ENCODE measurements at regions not wholly inside any gene's neighbourhood (a gene's known extent, or its start where the extent isn't known, plus 50 kb on each side); places are given as distances from the start of the nearest gene placed in this dataset.

DNA sequence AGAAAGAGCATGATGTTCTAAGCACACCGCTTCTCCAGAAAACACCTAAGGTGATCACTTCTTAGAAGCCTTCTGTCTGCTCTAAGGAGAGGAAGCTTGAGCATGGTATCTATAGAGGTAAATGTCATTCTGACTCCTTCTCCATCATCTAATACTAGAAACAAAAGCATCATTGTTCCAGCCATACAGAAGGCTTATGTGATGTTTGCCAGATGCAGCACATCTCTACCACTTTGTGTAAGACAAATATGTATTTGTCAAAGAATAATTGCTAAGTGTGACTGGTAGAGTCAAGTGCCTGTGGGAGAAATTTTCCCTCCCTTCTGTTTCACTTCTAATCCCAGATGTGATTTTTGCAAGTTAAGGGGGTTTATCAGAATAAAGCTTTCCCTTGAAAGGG is 217.1 kb downstream of the HS3ST3A1 start:
- TF ChIP-seq, protein P1, sequence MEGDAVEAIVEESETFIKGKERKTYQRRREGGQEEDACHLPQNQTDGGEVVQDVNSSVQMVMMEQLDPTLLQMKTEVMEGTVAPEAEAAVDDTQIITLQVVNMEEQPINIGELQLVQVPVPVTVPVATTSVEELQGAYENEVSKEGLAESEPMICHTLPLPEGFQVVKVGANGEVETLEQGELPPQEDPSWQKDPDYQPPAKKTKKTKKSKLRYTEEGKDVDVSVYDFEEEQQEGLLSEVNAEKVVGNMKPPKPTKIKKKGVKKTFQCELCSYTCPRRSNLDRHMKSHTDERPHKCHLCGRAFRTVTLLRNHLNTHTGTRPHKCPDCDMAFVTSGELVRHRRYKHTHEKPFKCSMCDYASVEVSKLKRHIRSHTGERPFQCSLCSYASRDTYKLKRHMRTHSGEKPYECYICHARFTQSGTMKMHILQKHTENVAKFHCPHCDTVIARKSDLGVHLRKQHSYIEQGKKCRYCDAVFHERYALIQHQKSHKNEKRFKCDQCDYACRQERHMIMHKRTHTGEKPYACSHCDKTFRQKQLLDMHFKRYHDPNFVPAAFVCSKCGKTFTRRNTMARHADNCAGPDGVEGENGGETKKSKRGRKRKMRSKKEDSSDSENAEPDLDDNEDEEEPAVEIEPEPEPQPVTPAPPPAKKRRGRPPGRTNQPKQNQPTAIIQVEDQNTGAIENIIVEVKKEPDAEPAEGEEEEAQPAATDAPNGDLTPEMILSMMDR (IDR thresholded peaks at IDR 0.05; ENCODE audit: unreplicated experiment) = no peak
- Mint-ChIP-seq H3K36me3 (ENCODE audit: low read depth, unreplicated experiment) (no peaks in the 10 kb centered on the region), H3K27ac (ENCODE audit: unreplicated experiment) (no peak overlapping the region), H3K4me1 (ENCODE audit: unreplicated experiment) (peaks cover 8% of the 10 kb centered on the region), H3K9me3 (ENCODE audit: unreplicated experiment) (no peaks in the 10 kb centered on the region), H3K27me3 (ENCODE audit: unreplicated experiment) (no peaks in the 10 kb centered on the region), H3K4me3 (ENCODE audit: unreplicated experiment) (no peak overlapping the region)
- DNase-seq (ENCODE audit: low spot score) = no peak

DNA sequence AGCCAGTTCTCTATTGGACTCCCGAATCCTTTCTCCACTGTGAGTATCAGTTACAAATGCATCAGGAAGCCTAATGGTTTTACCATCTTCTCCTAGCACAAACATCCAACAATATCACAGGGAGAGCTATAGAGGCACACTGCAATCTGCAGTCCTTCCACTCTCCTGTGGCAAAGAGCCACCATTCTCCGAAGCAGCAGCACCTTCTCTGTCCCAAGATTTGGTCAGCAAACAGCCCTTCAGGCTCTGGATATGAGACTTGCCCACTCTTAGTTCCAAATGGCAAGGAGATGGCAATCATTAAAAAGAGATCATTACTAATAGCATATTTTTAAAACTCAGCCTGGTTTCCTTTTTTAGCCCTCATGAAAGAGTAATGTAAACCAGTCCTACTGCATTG is 223.4 kb downstream of the HS3ST3A1 start:
- no peaks in the 10 kb centered on the region for H3K4me1 Mint-ChIP-seq (ENCODE audit: unreplicated experiment)
- H3K36me3 Mint-ChIP-seq (ENCODE audit: low read depth, unreplicated experiment) = no peaks in the 10 kb centered on the region
- H3K9me3 Mint-ChIP-seq (ENCODE audit: unreplicated experiment) = no peaks in the 10 kb centered on the region
- DNase-seq (ENCODE audit: low spot score) = no peak
- H3K27me3 Mint-ChIP-seq (ENCODE audit: unreplicated experiment) = no peaks in the 10 kb centered on the region
- H3K4me3 Mint-ChIP-seq (ENCODE audit: unreplicated experiment) = no peak overlapping the region
- TF ChIP-seq, protein P1 (IDR thresholded peaks at IDR 0.05; ENCODE audit: unreplicated experiment) = no peak
- no peak overlapping the region for H3K27ac Mint-ChIP-seq (ENCODE audit: unreplicated experiment)

DNA sequence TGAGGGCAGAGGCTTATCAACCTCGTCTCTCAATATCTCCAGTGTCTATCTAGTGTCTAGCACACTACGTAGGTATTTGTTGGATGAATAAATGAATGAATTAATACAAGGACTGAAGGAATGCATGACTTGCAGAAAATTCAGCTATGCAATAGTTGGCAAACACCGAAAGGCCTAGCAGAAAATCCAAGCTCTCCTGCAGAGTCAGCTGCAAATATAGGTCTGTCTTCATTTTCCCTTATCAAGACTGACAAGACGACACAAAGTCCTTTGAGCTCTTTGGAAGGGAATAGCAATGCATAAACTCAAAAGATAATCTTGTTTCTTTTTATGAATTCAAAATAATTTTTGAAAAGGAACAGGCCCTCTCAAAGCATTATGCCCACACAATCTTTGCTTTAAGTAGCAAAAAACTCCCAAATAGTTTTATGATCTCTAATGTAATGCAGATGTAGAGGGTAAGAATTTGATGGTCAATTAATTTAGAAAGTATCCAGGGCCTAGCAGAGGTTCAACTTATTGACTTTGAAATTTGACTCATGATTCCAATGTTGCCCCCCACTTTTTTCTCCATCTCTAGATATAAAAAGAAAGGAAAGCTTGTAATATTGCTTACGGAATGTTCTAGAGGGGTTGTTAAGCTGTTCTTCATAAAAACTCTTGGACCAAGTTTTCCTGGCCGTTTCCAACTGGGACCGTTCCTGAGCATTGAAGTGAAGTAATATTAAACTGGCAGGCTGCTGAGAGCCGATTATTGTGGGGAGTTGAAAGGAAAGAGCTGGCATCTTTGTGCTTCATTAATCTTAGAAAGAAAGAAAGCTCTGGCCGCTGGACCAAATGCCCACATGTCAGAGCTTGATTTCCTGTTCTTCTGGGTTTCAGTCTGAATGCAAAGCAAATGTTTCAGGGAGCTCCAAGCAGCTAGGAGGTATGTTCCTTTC is 227.3 kb downstream of the HS3ST3A1 start:
- DNase-seq (ENCODE audit: low spot score) = no peak
- H3K36me3 Mint-ChIP-seq (ENCODE audit: low read depth, unreplicated experiment) = no peaks in the 10 kb centered on the region
- H3K4me3 Mint-ChIP-seq (ENCODE audit: unreplicated experiment) = no peak overlapping the region
- TF ChIP-seq, protein P1 (IDR thresholded peaks at IDR 0.05; ENCODE audit: unreplicated experiment) = no peak
- no peak overlapping the region for H3K27ac Mint-ChIP-seq (ENCODE audit: unreplicated experiment)
- no peaks in the 10 kb centered on the region for H3K4me1 Mint-ChIP-seq (ENCODE audit: unreplicated experiment)
- H3K27me3 Mint-ChIP-seq (ENCODE audit: unreplicated experiment) = no peaks in the 10 kb centered on the region
- no peaks in the 10 kb centered on the region for H3K9me3 Mint-ChIP-seq (ENCODE audit: unreplicated experiment)

DNA sequence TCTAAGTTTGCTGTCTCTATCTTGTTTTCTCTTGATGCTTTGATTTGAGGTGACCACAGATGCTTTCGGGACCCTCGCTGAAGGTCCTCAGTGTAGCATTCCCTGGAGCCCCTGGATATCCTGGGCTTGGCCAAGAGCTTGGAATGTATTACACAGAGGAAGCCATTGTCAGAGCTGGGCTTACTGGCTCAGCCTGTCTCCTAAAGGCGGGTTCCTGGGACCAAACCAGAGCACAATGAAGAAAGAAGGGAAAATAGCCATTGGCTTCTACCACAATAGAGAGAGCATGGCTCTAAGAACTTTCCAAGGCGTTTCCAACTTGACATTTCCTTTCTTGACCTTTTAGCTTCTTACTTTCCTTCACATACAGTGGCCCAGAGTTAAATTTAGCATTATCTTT is 229.3 kb downstream of the HS3ST3A1 start:
- no peaks in the 10 kb centered on the region for H3K36me3 Mint-ChIP-seq (ENCODE audit: low read depth, unreplicated experiment)
- H3K27ac Mint-ChIP-seq (ENCODE audit: unreplicated experiment) = no peak overlapping the region
- H3K9me3 Mint-ChIP-seq (ENCODE audit: unreplicated experiment) = no peaks in the 10 kb centered on the region
- TF ChIP-seq, protein P1 (IDR thresholded peaks at IDR 0.05; ENCODE audit: unreplicated experiment) = no peak
- no peak for DNase-seq (ENCODE audit: low spot score)
- H3K27me3 Mint-ChIP-seq (ENCODE audit: unreplicated experiment) = peaks cover 1% of the 10 kb centered on the region
- no peak overlapping the region for H3K4me3 Mint-ChIP-seq (ENCODE audit: unreplicated experiment)
- no peaks in the 10 kb centered on the region for H3K4me1 Mint-ChIP-seq (ENCODE audit: unreplicated experiment)

DNA sequence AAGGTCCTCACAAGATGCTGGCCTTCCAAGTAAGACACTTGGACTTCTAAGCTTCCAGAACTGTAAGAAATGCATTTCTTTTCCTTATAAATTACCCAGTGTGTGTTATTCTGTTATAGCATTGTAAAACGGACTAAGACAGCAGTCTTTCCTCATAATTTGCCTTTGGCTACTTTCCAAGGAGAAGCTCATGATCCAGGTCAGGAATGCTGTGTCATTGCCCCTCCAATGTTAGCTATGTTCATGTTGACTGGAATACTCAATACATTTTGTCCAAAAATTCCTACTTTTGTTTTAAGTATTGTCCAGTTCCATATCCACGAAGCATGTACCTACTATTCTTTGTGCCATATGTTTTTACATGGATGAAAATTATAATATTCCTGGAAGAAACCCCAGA is 234.6 kb downstream of the HS3ST3A1 start:
- H3K36me3 Mint-ChIP-seq (ENCODE audit: low read depth, unreplicated experiment) = no peaks in the 10 kb centered on the region
- TF ChIP-seq, protein P1 (IDR thresholded peaks at IDR 0.05; ENCODE audit: unreplicated experiment) = no peak
- no peaks in the 10 kb centered on the region for H3K4me1 Mint-ChIP-seq (ENCODE audit: unreplicated experiment)
- no peaks in the 10 kb centered on the region for H3K9me3 Mint-ChIP-seq (ENCODE audit: unreplicated experiment)
- DNase-seq (ENCODE audit: low spot score) = no peak
- peaks cover 1% of the 10 kb centered on the region for H3K27me3 Mint-ChIP-seq (ENCODE audit: unreplicated experiment)
- no peak overlapping the region for H3K27ac Mint-ChIP-seq (ENCODE audit: unreplicated experiment)
- no peak overlapping the region for H3K4me3 Mint-ChIP-seq (ENCODE audit: unreplicated experiment)
